Endothelial cell of umbilical vein (primary cell): ENCODE measurements at regions not wholly inside any gene's neighbourhood (a gene's known extent, or its start where the extent isn't known, plus 50 kb on each side); places are given as distances from the start of the nearest gene placed in this dataset.

ENCODE experiments used
- BruUV-seq: library from RNA; stranded (reverse); fragments of 400-500 nt; replicated peaks from 2 replicates; lab custom pipeline; 2021; lab: Mats Ljungman, UMichigan
- CTCF ChIA-PET: fragments of 300-600, 350-600 bp; sonication (Branson Sonifier 250); formaldehyde crosslinking; loops from one replicate; lab custom pipeline; 2021; ENCODE audit warnings: antibody characterized with exemption, inconsistent platforms; lab: Charles Lee
- POLR2A ChIA-PET: fragments of 300-600, 350-600 bp; sonication (Branson Sonifier 250); formaldehyde crosslinking; loops from one replicate; lab custom pipeline; 2021; ENCODE audit warnings: antibody characterized with exemption, inconsistent platforms; lab: Charles Lee
- DNase-seq: peaks from one replicate; pipeline ENCODE4 v3.0.0-alpha.2; 2011; ENCODE audit warnings: low read depth, low spot score
- FAIRE-seq: peaks from 2 replicates; lab custom pipeline; 2011; peaks lifted over from hg19 to GRCh38; lab: Jason Lieb, UNC
- H2AFZ ChIP-seq: 2 replicates; pipeline ENCODE4 v1.6.0; 2012; ENCODE audit warnings: low read depth, low read length, control low read depth, inconsistent platforms
- H3K27ac ChIP-seq: 2 replicates; pipeline ENCODE4 v1.5.1; 2011; ENCODE audit warnings: low read depth, mild to moderate bottlenecking, control low read depth, low read length, moderate library complexity; ENCODE audit not compliant: insufficient read depth
- H3K27me3 ChIP-seq, 2 experiments: 2 replicates each; pipeline versions ENCODE4 v1.6.0 to v1.6.1; 2011; ENCODE audit warnings: low read length in 2 of 2, mixed read lengths in 1 of 2; ENCODE audit not compliant: control insufficient read depth in 2 of 2, insufficient read depth in 2 of 2
- H3K36me3 ChIP-seq, 2 experiments: 2 replicates in 1 of 2; 3 replicates in 1 of 2; pipeline ENCODE4 v1.5.1; 2011; ENCODE audit warnings: low read length in 2 of 2, mild to moderate bottlenecking in 1 of 2, moderate library complexity in 1 of 2; ENCODE audit not compliant: control insufficient read depth in 2 of 2, insufficient read depth in 2 of 2; ENCODE audit errors: extremely low read depth in 1 of 2
- H3K4me1 ChIP-seq: 3 replicates; pipeline ENCODE4 v1.5.1; 2011; ENCODE audit warnings: mild to moderate bottlenecking, low read length; ENCODE audit not compliant: control insufficient read depth, insufficient read depth; ENCODE audit errors: extremely low read depth
- H3K4me2 ChIP-seq: 2 replicates; pipeline ENCODE4 v1.6.1; 2011; ENCODE audit warnings: low read length, control low read depth, mixed read lengths; ENCODE audit not compliant: insufficient read depth
- H3K4me3 ChIP-seq, 3 experiments: fragments of 200-600 bp in 1 of 3; sonication (generic), shearing (Covaris generic) in 1 of 3; replicated peaks in 1 of 3; 2 replicates each; pipeline ENCODE4 v1.5.1; 2011 to 2016; ENCODE audit warnings: control low read depth in 3 of 3, low read length in 3 of 3, mild to moderate bottlenecking in 2 of 3, inconsistent platforms in 1 of 3, low read depth in 1 of 3, moderate library complexity in 1 of 3; ENCODE audit not compliant: insufficient read depth in 1 of 3
- H3K79me2 ChIP-seq: 2 replicates; pipeline ENCODE4 v1.6.0; 2012; ENCODE audit warnings: low read length, inconsistent platforms; ENCODE audit not compliant: control insufficient read depth, insufficient read depth
- H3K9ac ChIP-seq: replicated peaks from 2 replicates; pipeline ENCODE3; 2011; ENCODE audit warnings: low read length, control low read depth; ENCODE audit not compliant: insufficient read depth; ENCODE audit errors: extremely low read depth
- H3K9me1 ChIP-seq: replicated peaks from 3 replicates; pipeline ENCODE4 v1.6.0; 2011; ENCODE audit warnings: mild to moderate bottlenecking, low read length; ENCODE audit not compliant: control insufficient read depth, insufficient read depth; ENCODE audit errors: extremely low read depth
- H3K9me3 ChIP-seq: replicated peaks from 2 replicates; pipeline ENCODE4 v1.5.1; 2012; ENCODE audit warnings: low read length, inconsistent platforms; ENCODE audit not compliant: control insufficient read depth, insufficient read depth
- H4K20me1 ChIP-seq: replicated peaks from 2 replicates; pipeline ENCODE3; 2011; ENCODE audit warnings: mild to moderate bottlenecking, low read length; ENCODE audit not compliant: control insufficient read depth, insufficient read depth; ENCODE audit errors: extremely low read depth
- EZH2 ChIP-seq: IDR thresholded peaks from 2 replicates; pipeline ENCODE4 v1.6.1; 2012; ENCODE audit warnings: borderline replicate concordance, low read depth, mild to moderate bottlenecking, moderate library complexity, low read length, inconsistent platforms; ENCODE audit not compliant: severe bottlenecking
- FOS ChIP-seq: IDR thresholded peaks from 2 replicates; pipeline ENCODE4 v1.6.1; 2011; ENCODE audit warnings: mild to moderate bottlenecking, low read length, moderate library complexity, borderline replicate concordance; ENCODE audit not compliant: insufficient read depth
- GATA2 ChIP-seq: IDR thresholded peaks from 2 replicates; pipeline ENCODE4 v1.7.0; 2011; ENCODE audit warnings: low read depth, mild to moderate bottlenecking, moderate library complexity, mixed read lengths, low read length; ENCODE audit not compliant: insufficient read length, insufficient read depth
- JUN ChIP-seq: IDR thresholded peaks from 2 replicates; pipeline ENCODE4 v1.6.1; 2011; ENCODE audit warnings: borderline replicate concordance, low read depth; ENCODE audit not compliant: insufficient read length, insufficient read depth
- MYC ChIP-seq: IDR thresholded peaks from one replicate; pipeline ENCODE4 v1.6.1; 2011; ENCODE audit warnings: mild to moderate bottlenecking, low read depth, low read length
- POLR2A ChIP-seq: IDR thresholded peaks from 2 replicates; pipeline ENCODE4 v1.6.1; 2012; ENCODE audit warnings: low read depth, mild to moderate bottlenecking, control low read depth, low read length
- POLR2AphosphoS5 ChIP-seq: IDR thresholded peaks from 2 replicates; pipeline ENCODE4 v1.6.1; 2012; ENCODE audit warnings: low read depth, mild to moderate bottlenecking, control low read depth, low read length, moderate library complexity; ENCODE audit not compliant: insufficient read depth
- dilution Hi-C: fragments of 300-500 bp; cut with MboI; formaldehyde crosslinking; loops from one replicate; pipeline ENCODE4 v1.15.0; 2019; ENCODE audit warnings: low sequenced_read_pairs; ENCODE audit not compliant: extremely low pct_ligation_motif_present
- intact Hi-C: fragments of 100-400 bp; cut with micrococcal nuclease; formaldehyde crosslinking; loops from one replicate; pipeline ENCODE4 v1.10.0; 2022
- TF ChIP-seq, protein P1 (sequence below), 2 donors: IDR thresholded peaks; 1 replicate in 1 of 2; 2 replicates in 1 of 2; pipeline ENCODE4 v1.5.1; 2011; ENCODE audit warnings: low read length in 2 of 2, mild to moderate bottlenecking in 2 of 2, moderate library complexity in 2 of 2, control low read depth in 1 of 2, inconsistent platforms in 1 of 2, low read depth in 1 of 2; ENCODE audit not compliant: insufficient read depth in 1 of 2; ENCODE audit errors: extremely low read depth in 1 of 2
- TF ChIP-seq, protein P2 (sequence below): IDR thresholded peaks from 2 replicates; pipeline ENCODE4 v1.6.1; 2011; ENCODE audit not compliant: insufficient read depth, insufficient read length

DNA sequence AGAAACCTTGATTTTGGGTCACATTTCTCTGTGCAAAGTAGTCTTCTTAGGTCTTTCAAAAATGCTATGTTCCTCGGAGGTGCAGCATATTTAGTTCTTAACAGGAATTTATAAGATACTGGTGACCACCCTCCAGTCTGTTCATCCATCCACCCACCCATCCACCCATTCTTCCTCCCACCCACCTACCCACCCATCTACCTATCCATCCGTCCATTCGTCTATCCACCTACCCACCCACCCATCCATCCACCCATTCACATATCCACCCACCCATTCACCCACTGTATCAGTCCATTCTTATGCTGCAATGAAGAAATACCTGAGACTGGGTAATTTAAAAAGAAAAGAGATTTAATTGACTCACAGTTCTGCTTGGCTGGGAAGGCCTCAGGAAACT is 74.9 kb downstream of the KCTD15 start:
- Histone ChIP-seq H3K4me3 (no peak overlapping the region), H3K36me3 (no peaks in the 10 kb centered on the region), H3K4me1 (peaks cover 7% of the 10 kb centered on the region), H2AFZ (no peak overlapping the region), H4K20me1 (no peaks in the 10 kb centered on the region), H3K9ac (no peak overlapping the region), H3K27ac (no peak overlapping the region), H3K4me2 (no peak overlapping the region), H3K79me2 (no peaks in the 10 kb centered on the region), H3K9me1 (no peaks in the 10 kb centered on the region), H3K27me3 (peaks cover 2 to 3% of the 10 kb centered on the region in 2 experiments), H3K9me3 (no peaks in the 10 kb centered on the region)
- FAIRE-seq: no peak
- intact Hi-C loops: no loop called here
- POLR2A ChIA-PET: no interaction called here
- CTCF ChIA-PET: interaction anchor here (1.0 to 1.4 kb wide), 2 partner anchors 12 to 34 kb away, joined by 3 read pairs; no protein-coding TSS in a partner anchor
- dilution Hi-C loops: no loop called here
- BruUV-seq: no TSS peak
- no peak for DNase-seq
- TF ChIP-seq EZH2 (no peak), GATA2 (no peak), JUN (no peak), MYC (no peak), POLR2AphosphoS5 (no peak), FOS (no peak), POLR2A (no peak)
- TF ChIP-seq, protein P1, sequence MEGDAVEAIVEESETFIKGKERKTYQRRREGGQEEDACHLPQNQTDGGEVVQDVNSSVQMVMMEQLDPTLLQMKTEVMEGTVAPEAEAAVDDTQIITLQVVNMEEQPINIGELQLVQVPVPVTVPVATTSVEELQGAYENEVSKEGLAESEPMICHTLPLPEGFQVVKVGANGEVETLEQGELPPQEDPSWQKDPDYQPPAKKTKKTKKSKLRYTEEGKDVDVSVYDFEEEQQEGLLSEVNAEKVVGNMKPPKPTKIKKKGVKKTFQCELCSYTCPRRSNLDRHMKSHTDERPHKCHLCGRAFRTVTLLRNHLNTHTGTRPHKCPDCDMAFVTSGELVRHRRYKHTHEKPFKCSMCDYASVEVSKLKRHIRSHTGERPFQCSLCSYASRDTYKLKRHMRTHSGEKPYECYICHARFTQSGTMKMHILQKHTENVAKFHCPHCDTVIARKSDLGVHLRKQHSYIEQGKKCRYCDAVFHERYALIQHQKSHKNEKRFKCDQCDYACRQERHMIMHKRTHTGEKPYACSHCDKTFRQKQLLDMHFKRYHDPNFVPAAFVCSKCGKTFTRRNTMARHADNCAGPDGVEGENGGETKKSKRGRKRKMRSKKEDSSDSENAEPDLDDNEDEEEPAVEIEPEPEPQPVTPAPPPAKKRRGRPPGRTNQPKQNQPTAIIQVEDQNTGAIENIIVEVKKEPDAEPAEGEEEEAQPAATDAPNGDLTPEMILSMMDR (IDR thresholded peaks at IDR 0.05; ENCODE audit: extremely low read depth in 1 of 2, insufficient read depth in 1 of 2, low read depth in 1 of 2, low read length in 2 of 2): no peak
- TF ChIP-seq, protein P2, sequence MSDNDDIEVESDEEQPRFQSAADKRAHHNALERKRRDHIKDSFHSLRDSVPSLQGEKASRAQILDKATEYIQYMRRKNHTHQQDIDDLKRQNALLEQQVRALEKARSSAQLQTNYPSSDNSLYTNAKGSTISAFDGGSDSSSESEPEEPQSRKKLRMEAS: no peak
